ENCODE measurements at regions not wholly inside any gene's neighbourhood (a gene's known extent, or its start where the extent isn't known, plus 50 kb on each side); places are given as distances from the start of the nearest gene placed in this dataset.

- TF ChIP-seq POLR2A (IDR thresholded peaks at IDR 0.05), result no peak
- TF ChIP-seq POLR2AphosphoS5 (IDR thresholded peaks at IDR 0.05), result no peak
- TF ChIP-seq, protein P1, sequence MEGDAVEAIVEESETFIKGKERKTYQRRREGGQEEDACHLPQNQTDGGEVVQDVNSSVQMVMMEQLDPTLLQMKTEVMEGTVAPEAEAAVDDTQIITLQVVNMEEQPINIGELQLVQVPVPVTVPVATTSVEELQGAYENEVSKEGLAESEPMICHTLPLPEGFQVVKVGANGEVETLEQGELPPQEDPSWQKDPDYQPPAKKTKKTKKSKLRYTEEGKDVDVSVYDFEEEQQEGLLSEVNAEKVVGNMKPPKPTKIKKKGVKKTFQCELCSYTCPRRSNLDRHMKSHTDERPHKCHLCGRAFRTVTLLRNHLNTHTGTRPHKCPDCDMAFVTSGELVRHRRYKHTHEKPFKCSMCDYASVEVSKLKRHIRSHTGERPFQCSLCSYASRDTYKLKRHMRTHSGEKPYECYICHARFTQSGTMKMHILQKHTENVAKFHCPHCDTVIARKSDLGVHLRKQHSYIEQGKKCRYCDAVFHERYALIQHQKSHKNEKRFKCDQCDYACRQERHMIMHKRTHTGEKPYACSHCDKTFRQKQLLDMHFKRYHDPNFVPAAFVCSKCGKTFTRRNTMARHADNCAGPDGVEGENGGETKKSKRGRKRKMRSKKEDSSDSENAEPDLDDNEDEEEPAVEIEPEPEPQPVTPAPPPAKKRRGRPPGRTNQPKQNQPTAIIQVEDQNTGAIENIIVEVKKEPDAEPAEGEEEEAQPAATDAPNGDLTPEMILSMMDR (IDR thresholded peaks at IDR 0.05), result no peak
- no peak for TF ChIP-seq EP300 (IDR thresholded peaks at IDR 0.05)
Measured at GRCh38 chr2:194819367-194819766, 837.7 kb upstream of the SLC39A10 start.

All from suprapubic skin (tissue), 4 donors.